Ishikawa (cell line): ENCODE measurements at regions not wholly inside any gene's neighbourhood (a gene's known extent, or its start where the extent isn't known, plus 50 kb on each side); places are given as distances from the start of the nearest gene placed in this dataset.

Source experiments
- CEBPB ChIP-seq: IDR thresholded peaks from 2 replicates; pipeline ENCODE4 v1.6.1; 2012
- TF ChIP-seq, protein P1 (sequence below): IDR thresholded peaks from 2 replicates; pipeline ENCODE4 v1.6.1; 2012; ENCODE audit warnings: low read depth, mild to moderate bottlenecking

- TF ChIP-seq, protein P1, sequence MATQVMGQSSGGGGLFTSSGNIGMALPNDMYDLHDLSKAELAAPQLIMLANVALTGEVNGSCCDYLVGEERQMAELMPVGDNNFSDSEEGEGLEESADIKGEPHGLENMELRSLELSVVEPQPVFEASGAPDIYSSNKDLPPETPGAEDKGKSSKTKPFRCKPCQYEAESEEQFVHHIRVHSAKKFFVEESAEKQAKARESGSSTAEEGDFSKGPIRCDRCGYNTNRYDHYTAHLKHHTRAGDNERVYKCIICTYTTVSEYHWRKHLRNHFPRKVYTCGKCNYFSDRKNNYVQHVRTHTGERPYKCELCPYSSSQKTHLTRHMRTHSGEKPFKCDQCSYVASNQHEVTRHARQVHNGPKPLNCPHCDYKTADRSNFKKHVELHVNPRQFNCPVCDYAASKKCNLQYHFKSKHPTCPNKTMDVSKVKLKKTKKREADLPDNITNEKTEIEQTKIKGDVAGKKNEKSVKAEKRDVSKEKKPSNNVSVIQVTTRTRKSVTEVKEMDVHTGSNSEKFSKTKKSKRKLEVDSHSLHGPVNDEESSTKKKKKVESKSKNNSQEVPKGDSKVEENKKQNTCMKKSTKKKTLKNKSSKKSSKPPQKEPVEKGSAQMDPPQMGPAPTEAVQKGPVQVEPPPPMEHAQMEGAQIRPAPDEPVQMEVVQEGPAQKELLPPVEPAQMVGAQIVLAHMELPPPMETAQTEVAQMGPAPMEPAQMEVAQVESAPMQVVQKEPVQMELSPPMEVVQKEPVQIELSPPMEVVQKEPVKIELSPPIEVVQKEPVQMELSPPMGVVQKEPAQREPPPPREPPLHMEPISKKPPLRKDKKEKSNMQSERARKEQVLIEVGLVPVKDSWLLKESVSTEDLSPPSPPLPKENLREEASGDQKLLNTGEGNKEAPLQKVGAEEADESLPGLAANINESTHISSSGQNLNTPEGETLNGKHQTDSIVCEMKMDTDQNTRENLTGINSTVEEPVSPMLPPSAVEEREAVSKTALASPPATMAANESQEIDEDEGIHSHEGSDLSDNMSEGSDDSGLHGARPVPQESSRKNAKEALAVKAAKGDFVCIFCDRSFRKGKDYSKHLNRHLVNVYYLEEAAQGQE = no peak
- TF ChIP-seq CEBPB = no peak
Observed at GRCh38 chr10:47214520-47214919, 85.5 kb upstream of the GDF10 start.
